ENCODE measurements at regions not wholly inside any gene's neighbourhood (a gene's known extent, or its start where the extent isn't known, plus 50 kb on each side); places are given as distances from the start of the nearest gene placed in this dataset.
"Not testable (repeated sequence)": the region's sequence is repeated elsewhere in the genome, so short reads cannot be mapped to it uniquely, and the experiment has no call there.

GRCh38 chr5:87195616-87196015, 72.1 kb upstream of the RASA1 start:
- H3K4me3 ChIP-seq: no peak overlapping the region
- no peaks in the 10 kb centered on the region for H3K4me1 ChIP-seq
- H3K27me3 ChIP-seq: no peaks in the 10 kb centered on the region
- H3K9me3 ChIP-seq: peaks cover 0 to 4% of the 10 kb centered on the region in 2 donors
- DNase-seq (ENCODE audit: low spot score): no peak
- H3K36me3 ChIP-seq: no peaks in the 10 kb centered on the region
- H3K27ac ChIP-seq: no peak overlapping the region
- TF ChIP-seq, protein P1, sequence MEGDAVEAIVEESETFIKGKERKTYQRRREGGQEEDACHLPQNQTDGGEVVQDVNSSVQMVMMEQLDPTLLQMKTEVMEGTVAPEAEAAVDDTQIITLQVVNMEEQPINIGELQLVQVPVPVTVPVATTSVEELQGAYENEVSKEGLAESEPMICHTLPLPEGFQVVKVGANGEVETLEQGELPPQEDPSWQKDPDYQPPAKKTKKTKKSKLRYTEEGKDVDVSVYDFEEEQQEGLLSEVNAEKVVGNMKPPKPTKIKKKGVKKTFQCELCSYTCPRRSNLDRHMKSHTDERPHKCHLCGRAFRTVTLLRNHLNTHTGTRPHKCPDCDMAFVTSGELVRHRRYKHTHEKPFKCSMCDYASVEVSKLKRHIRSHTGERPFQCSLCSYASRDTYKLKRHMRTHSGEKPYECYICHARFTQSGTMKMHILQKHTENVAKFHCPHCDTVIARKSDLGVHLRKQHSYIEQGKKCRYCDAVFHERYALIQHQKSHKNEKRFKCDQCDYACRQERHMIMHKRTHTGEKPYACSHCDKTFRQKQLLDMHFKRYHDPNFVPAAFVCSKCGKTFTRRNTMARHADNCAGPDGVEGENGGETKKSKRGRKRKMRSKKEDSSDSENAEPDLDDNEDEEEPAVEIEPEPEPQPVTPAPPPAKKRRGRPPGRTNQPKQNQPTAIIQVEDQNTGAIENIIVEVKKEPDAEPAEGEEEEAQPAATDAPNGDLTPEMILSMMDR (IDR thresholded peaks at IDR 0.05): no peak

DNA sequence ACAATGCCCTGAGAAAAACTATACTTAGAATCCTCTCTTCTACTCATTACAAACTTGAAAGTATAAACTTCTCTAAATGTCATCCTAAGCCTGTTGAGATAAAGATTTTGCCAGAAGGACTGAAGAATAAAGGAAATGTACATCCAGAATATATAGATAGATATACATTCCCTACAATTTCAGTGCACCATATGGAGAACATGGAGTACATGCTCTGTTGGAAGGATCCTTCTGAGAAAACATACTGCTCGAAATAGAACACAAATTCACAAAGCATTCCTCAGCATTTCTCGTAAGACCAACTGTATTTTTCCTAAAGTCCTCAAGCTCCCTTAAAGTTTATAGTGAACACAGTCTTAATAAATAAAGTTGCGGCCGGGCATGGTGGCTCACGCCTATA, 69.7 kb upstream of the RASA1 start:
- Histone ChIP-seq H3K36me3 (no peaks in the 10 kb centered on the region), H3K27me3 (no peaks in the 10 kb centered on the region), H3K4me3 (no peak overlapping the region), H3K4me1 (no peaks in the 10 kb centered on the region), H3K9me3 (peaks cover 0 to 4% of the 10 kb centered on the region in 2 donors), H3K27ac (no peak overlapping the region)
- TF ChIP-seq, protein P1 (IDR thresholded peaks at IDR 0.05): no peak
- no peak for DNase-seq (ENCODE audit: low spot score)

GRCh38 chr5:87199246-87199645, 68.4 kb upstream of the RASA1 start:
- DNase-seq (ENCODE audit: low spot score); H3K27ac ChIP-seq: not testable (repeated sequence)

GRCh38 chr5:87199704-87200103, 68.0 kb upstream of the RASA1 start:
- H3K4me3 ChIP-seq; H3K36me3 ChIP-seq; H3K27ac ChIP-seq; H3K4me1 ChIP-seq; H3K9me3 ChIP-seq; DNase-seq (ENCODE audit: low spot score); H3K27me3 ChIP-seq: not testable (repeated sequence)

More at GRCh38 chr5:87199246-87199645, 68.4 kb upstream of the RASA1 start:
- not testable (repeated sequence) for H3K27me3 ChIP-seq, H3K9me3 ChIP-seq, H3K36me3 ChIP-seq, H3K4me3 ChIP-seq, H3K4me1 ChIP-seq

DNA sequence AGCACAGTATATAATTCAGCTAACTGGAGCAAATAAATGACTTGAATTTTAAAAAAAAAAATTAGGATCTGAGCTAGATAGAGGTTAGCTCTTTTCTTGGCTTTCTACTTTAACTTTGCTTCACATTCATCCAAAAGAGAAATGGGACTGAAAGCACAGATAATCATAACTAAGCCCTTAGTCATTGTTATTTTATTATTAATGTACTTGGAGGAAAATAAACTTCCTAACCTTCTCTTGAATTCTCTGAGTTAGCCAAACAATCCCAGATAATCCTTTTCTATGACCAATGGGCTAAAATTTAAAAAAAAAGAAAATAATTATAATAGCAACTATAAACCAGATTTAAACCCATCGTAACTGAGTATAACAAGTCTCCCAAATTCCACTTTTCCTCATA, 57.6 kb upstream of the RASA1 start:
- TF ChIP-seq, protein P1 (IDR thresholded peaks at IDR 0.05): no peak
- Histone ChIP-seq H3K4me3 (no peak overlapping the region), H3K9me3 (peaks cover 0 to 8% of the 10 kb centered on the region in 2 donors), H3K27ac (no peak overlapping the region), H3K36me3 (no peaks in the 10 kb centered on the region), H3K27me3 (no peaks in the 10 kb centered on the region), H3K4me1 (no peaks in the 10 kb centered on the region)
- no peak for DNase-seq (ENCODE audit: low spot score)

DNA sequence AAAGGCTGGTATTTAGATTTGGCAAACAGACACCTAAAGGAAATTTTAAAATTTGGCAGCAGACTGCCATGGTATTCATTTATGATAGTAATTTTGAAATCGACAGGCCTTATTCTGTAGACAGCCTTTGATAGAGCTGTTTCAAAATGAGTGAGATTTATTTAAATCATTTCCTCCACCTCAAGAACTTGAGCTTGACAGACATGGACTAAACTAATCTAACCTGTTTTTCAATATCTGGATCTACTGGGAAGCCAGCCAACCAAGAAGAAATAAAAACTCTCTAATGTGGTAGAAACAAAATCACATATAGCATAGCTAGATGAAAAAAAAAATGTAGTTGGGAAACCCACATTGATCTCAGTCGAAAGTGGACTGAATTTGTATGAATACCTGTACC, 56.9 kb upstream of the RASA1 start:
- H3K4me1 ChIP-seq: no peaks in the 10 kb centered on the region
- H3K27ac ChIP-seq: no peak overlapping the region
- H3K9me3 ChIP-seq: peaks cover 0 to 8% of the 10 kb centered on the region in 2 donors
- no peaks in the 10 kb centered on the region for H3K27me3 ChIP-seq
- no peak overlapping the region for H3K4me3 ChIP-seq
- no peak for DNase-seq (ENCODE audit: low spot score)
- no peaks in the 10 kb centered on the region for H3K36me3 ChIP-seq
- TF ChIP-seq, protein P1 (IDR thresholded peaks at IDR 0.05): no peak

- H3K4me3 ChIP-seq: no peak overlapping the region
- DNase-seq (ENCODE audit: low spot score): no peak
- peaks cover 0 to 8% of the 10 kb centered on the region in 2 donors for H3K9me3 ChIP-seq
- no peak overlapping the region for H3K27ac ChIP-seq
- H3K27me3 ChIP-seq: no peaks in the 10 kb centered on the region
- no peaks in the 10 kb centered on the region for H3K36me3 ChIP-seq
- H3K4me1 ChIP-seq: no peaks in the 10 kb centered on the region
- TF ChIP-seq, protein P1 (IDR thresholded peaks at IDR 0.05): no peak
Measured at GRCh38 chr5:87211676-87212075, 56.0 kb upstream of the RASA1 start.

GRCh38 chr5:87212183-87212582, 55.5 kb upstream of the RASA1 start:
- H3K4me3 ChIP-seq; H3K4me1 ChIP-seq; H3K36me3 ChIP-seq; H3K27ac ChIP-seq; H3K9me3 ChIP-seq; DNase-seq (ENCODE audit: low spot score); H3K27me3 ChIP-seq: not testable (repeated sequence)

- DNase-seq (ENCODE audit: low spot score); H3K4me3 ChIP-seq; H3K36me3 ChIP-seq; H3K27me3 ChIP-seq; H3K27ac ChIP-seq; H3K4me1 ChIP-seq; H3K9me3 ChIP-seq: not testable (repeated sequence)
Measured at GRCh38 chr5:87217480-87217879, 50.2 kb upstream of the RASA1 start.
